ENCODE measurements at regions not wholly inside any gene's neighbourhood (a gene's known extent, or its start where the extent isn't known, plus 50 kb on each side); places are given as distances from the start of the nearest gene placed in this dataset.

GRCh38 chr4:66017671-66018070, 347.4 kb upstream of the EPHA5 start:
- TF ChIP-seq CTCF (IDR thresholded peaks at IDR 0.05; ENCODE audit: extremely low read depth in 1 of 2, insufficient read depth in 1 of 2, low read depth in 1 of 2, low read length in 2 of 2) (no peak), JUN (IDR thresholded peaks at IDR 0.05; ENCODE audit: borderline replicate concordance, insufficient read depth, insufficient read length, low read depth) (no peak), EZH2 (IDR thresholded peaks at IDR 0.05; ENCODE audit: borderline replicate concordance, low read depth, low read length, severe bottlenecking) (no peak), MAX (IDR thresholded peaks at IDR 0.05; ENCODE audit: insufficient read depth, insufficient read length) (no peak), POLR2AphosphoS5 (IDR thresholded peaks at IDR 0.05; ENCODE audit: insufficient read depth, low read depth, low read length) (no peak)

Data from endothelial cell of umbilical vein (primary cell).